ENCODE measurements at regions not wholly inside any gene's neighbourhood (a gene's known extent, or its start where the extent isn't known, plus 50 kb on each side); places are given as distances from the start of the nearest gene placed in this dataset.
"Not testable (repeated sequence)": the region's sequence is repeated elsewhere in the genome, so short reads cannot be mapped to it uniquely, and the experiment has no call there.

DNA sequence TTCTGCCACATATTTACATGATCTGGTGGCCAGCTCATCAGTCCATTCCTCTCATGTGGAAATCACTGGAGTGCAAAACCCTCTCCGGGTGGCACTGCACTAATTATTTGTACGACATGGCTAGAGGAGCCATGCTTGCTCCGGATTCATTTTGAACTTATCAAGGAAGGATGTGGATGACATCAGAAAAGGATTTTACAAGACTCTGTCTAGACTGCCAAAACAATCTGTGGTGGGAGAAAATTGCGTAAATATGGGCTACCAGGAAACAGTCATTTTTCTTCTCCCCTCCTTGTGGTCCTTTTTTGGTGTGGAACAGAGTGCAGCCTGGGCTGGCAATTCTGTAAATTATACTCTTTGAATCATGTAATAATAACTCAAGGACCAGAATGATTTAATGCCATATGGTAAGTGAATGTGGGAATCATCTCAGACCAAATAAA is 123.4 kb upstream of the IFNE start:
- no peak for DNase-seq

DNA sequence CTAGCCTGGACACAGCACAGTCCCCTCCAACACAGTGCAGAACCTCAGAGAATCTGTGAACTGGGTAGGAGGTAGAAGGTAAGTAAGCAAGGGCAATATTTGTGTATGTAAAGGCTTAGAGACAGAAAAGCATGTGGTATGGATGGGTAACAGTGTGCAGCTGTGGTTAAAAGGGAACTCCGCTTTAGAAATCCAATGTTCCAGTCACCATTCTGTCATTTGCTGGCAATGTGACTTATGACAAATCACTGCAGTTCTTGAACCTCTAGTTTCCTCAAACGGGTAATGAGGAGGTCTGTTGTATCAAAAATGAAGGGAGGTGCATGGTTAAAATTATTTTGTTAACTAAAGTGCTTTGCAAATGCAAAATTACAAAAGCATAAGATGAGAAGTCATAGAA is 125.5 kb upstream of the IFNE start:
- no peak for DNase-seq

GRCh38 chr9:21608200-21608599 is 126.1 kb upstream of the IFNE start:
- no peak for DNase-seq

- DNase-seq: no peak
Measured at GRCh38 chr9:21609506-21609905, 127.4 kb upstream of the IFNE start.

DNA sequence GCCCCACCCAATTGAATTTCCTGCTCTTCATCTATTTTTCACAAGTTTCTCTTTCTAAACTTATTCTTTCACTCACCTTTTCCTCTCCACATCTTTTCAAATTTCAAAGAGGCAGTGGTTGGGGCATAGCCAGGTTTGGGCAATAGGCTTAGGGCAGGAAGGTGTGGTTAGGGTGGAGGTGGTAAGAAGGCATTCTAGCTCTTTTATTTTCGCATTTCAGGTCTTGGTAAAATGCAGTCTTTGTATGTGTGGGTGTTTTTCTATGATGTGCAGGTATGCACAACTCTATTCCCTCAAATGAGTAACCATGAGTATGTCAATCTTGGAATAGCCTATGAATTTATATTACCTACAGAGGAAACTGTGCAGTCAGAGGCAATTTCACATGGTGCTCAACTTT is 129.8 kb upstream of the IFNE start:
- no peak for DNase-seq

- no peak for DNase-seq
Measured at GRCh38 chr9:21615018-21615417, 132.9 kb upstream of the IFNE start.

- DNase-seq: no peak
Measured at GRCh38 chr9:21615446-21615845, 133.3 kb upstream of the IFNE start.

DNA sequence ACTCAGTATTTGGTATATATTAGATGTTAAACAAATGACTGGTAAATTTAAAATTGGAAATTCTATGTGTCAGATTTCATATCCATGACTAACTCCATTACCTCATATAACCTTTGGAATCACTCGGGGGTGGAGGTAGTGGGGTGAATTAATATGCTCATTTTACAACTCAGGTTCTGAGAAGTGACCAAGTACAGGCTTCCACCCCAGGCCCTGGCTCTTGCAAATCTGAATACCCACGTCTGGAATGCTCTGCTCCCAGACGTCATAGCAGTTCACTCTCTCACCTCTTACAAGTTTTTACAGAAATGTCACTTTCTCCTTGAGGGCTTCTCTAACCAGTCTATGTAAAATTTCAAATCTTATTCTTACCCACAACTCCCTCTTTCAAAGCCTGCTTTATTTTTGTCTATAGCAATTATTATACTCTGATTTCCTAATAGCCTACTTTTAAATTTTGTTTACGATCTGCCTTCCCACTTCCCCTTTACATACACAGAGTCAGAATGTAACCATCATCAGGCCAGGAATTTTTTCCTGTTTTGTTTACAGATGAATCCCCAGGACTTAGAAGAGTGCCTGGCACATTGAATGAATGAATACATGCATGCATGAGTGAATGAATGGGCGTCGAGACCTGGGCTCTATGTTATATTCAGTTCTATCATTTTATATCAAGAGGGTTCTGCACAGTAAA is 134.1 kb upstream of the IFNE start:
- no peak for DNase-seq

DNA sequence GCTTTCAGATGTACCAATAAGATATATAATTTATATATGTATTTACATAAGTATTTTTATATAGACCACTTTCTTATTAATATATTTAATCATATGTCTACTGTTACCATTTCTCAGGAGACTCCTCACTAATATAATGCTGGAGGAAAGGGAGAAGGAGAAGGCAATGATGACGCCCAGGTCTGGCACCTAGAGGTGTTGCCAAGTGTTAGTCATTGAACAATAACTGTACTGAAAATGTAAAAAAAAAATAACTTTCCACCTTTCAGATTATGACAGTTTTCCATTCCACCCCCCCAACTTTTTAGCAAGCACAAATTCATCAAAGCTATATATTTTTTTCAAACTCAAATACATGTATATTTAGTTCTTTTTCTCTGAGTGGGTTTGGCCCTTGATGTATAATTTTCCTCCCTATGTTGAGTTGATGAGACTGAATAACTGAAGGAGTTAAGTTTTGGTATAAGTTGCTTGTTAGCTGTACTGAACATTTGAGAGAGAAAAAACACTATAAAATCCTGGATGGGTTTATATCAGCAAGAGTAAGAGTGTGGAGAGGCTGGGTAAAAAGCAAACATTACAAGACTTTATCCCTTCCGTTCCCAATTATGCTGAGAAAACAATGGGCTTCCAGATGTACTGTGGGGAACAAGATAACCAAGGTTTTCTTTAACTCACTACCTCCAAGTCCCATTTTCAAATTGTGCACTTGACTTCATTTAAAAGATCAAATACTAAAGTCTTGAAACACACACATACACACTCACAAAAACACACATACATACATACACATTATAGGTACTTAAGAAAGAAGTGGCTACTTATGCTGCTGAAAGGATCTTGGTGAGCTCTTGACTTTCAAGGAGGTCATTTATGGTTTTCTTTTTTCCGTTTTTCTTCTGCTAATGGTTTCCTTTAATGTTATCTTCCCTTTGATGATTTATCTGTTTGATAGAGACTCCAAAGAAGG is 142.8 kb upstream of the IFNE start:
- DNase-seq: no peak

DNA sequence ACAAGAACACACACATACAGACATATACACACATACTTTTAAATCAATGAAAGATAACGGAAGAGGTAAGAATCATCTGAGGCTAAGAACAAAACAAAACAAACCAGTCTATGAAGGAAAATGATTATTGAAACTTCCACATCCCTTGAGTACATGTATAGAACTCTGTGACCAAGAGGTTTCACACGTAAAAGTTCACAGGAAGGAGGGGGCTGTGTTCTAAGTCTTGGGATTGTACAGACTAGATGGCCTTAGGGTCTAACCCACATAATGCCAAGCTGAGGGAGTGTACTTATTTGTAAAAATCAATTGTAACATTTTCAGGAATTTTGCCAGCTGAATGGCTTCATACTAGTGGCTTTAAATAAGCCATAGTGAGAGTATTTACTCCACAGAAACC is 144.4 kb upstream of the IFNE start:
- no peak for DNase-seq

- not testable (repeated sequence) for DNase-seq
Measured at GRCh38 chr9:21628954-21629353, 146.8 kb upstream of the IFNE start.

GRCh38 chr9:21634951-21635350 is 152.8 kb upstream of the IFNE start:
- no peak for DNase-seq

- no peak for DNase-seq
Measured at GRCh38 chr9:21638104-21638503, 156.0 kb upstream of the IFNE start.

DNA sequence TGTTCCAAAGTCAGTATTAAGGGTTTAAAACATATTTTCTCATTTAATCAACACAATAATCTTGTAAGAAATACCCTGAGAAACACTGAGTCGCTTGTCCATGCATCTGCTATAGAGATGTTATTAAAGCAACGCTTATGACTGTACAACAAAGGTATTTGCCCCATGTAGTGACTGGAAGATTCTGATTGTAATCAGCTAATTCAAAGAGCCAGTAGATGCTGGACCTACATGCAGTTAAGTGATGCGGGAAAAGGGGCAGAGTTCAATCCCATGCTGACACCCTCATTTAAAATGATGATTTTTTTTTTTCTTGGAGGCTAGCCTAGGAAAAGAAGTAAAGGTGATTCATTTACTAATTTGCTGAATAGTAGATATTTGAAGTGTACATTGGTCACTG is 149.3 kb upstream of the MTAP start:
- DNase-seq: no peak

- no peak for DNase-seq
Measured at GRCh38 chr9:21653589-21653988, 148.8 kb upstream of the MTAP start.

GRCh38 chr9:21656776-21657674 is 145.4 kb upstream of the MTAP start:
- no peak for DNase-seq

DNA sequence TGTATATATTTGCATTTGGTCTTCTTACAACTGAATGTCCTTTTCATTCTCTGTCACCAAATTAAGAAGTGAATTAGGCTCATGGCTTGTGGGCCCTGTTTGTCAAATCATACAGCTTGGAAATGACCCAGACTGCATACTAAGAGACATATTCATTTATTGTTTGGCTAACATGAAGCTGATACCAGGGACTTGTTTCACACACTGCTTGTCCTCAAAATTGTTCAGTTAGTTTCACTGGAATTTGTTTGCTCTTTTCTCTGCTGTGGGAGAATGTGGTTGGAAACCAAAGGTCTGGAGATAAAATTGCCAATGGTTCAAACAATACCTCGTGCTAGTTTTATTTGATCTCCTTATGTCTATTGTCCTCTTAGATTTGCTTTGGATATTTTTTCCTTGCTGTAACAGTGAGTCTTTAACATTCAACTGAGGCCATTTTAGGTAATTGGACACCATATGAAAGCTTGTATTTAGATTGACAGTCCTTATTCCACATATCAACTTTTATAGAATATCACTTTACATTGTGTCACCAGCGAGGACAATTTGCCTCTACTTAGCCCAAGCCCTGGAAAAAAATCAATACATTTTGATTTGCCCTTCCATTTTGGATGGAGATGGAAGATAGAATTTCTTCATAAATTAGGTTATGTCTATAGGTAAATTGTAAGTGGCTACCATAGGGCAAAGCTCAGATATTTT is 144.3 kb upstream of the MTAP start:
- DNase-seq: no peak

- no peak for DNase-seq
Measured at GRCh38 chr9:21660976-21661375, 141.5 kb upstream of the MTAP start.

DNA sequence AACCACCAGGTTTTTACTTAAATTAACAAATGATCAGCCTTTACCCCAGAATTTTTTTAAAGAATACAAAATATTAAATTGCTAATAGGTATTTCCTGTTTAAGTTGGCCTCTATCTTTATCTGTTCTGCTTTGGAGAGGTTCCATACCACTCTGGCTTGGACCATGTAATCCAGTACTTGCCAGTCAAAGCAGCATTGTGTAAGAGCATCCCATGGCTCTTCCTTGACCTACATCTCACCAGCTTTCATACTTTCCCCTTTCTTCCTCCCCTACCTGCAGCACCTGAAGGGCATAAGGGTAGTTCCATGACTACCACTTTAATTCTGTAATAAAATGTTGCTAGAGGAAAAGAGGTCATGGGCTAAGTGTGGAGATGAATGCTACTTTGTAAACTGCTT is 140.8 kb upstream of the MTAP start:
- no peak for DNase-seq

GRCh38 chr9:21668516-21668915 is 133.9 kb upstream of the MTAP start:
- DNase-seq: no peak

GRCh38 chr9:21669701-21670100 is 132.7 kb upstream of the MTAP start:
- no peak for DNase-seq

DNA sequence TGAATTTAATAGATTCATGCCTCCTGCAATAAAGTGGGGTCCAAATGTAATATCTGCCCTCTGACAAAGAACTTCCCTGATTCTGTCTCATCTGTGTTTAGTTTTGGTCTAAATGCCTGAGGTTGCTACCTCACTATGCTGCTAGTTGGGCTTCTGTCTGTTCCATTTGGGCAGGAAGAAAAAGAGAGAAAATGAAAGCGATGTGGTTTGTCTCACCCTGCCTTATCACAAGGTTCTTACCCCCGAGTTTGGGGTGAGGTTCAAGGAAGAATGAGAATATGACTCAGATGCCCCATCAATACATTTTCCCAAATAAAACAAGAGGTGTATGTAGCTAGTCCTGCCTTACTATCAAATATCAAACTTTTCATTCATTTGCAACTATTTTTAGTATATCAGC is 132.1 kb upstream of the MTAP start:
- no peak for DNase-seq

GRCh38 chr9:21672140-21672539 is 130.3 kb upstream of the MTAP start:
- DNase-seq: no peak
